KMS-11 (cell line): ENCODE measurements at regions not wholly inside any gene's neighbourhood (a gene's known extent, or its start where the extent isn't known, plus 50 kb on each side); places are given as distances from the start of the nearest gene placed in this dataset.

Experiments used
- H2AFZ ChIP-seq: fragments of 200-600 bp; sonication (generic); 2 replicates; pipeline ENCODE4 v1.6.1; 2016; ENCODE audit warnings: antibody characterized with exemption, mixed run types, low read depth
- H3K27ac ChIP-seq: fragments of 200-600 bp; sonication (generic); 2 replicates; pipeline ENCODE4 v1.6.1; 2016; ENCODE audit warnings: mild to moderate bottlenecking, mixed run types
- H3K27me3 ChIP-seq: fragments of 200-600 bp; sonication (generic); 2 replicates; pipeline ENCODE4 v1.6.1; 2017; ENCODE audit warnings: mild to moderate bottlenecking, low read depth, mixed run types, moderate library complexity; ENCODE audit not compliant: insufficient read depth
- H3K36me3 ChIP-seq: fragments of 200-600 bp; sonication (generic); 2 replicates; pipeline ENCODE4 v1.6.1; 2017; ENCODE audit warnings: mild to moderate bottlenecking, mixed run types; ENCODE audit not compliant: insufficient read depth
- H3K4me1 ChIP-seq: fragments of 200-600 bp; sonication (generic); 2 replicates; pipeline ENCODE4 v1.6.1; 2016; ENCODE audit warnings: mild to moderate bottlenecking, low read depth, mixed run types; ENCODE audit not compliant: poor library complexity, severe bottlenecking
- H3K4me2 ChIP-seq: fragments of 200-600 bp; sonication (generic); 2 replicates; pipeline ENCODE4 v1.7.0; 2016; ENCODE audit warnings: mild to moderate bottlenecking, mixed run types
- H3K4me3 ChIP-seq: fragments of 200-600 bp; sonication (generic); IDR thresholded peaks from 2 replicates; pipeline ENCODE4 v1.6.1; 2017; ENCODE audit warnings: low read depth, low read length, mixed read lengths; ENCODE audit not compliant: insufficient read depth
- H3K79me2 ChIP-seq: fragments of 200-600 bp; sonication (generic); 2 replicates; pipeline ENCODE4 v1.6.1; 2016; ENCODE audit warnings: low read depth, mixed run types; ENCODE audit not compliant: insufficient read depth
- H3K9ac ChIP-seq: fragments of 200-600 bp; sonication (generic); 2 replicates; pipeline ENCODE4 v1.6.1; 2016; ENCODE audit warnings: mild to moderate bottlenecking, mixed run types
- H4K20me1 ChIP-seq: fragments of 200-600 bp; sonication (generic); 2 replicates; pipeline ENCODE4 v1.6.1; 2016; ENCODE audit warnings: mild to moderate bottlenecking, mixed run types; ENCODE audit not compliant: insufficient read depth
- CTCF ChIP-seq: fragments of 200-600 bp; sonication (generic); conservative IDR thresholded peaks from 2 replicates; pipeline ENCODE4 v1.6.1; 2017; ENCODE audit warnings: low read depth, mild to moderate bottlenecking, antibody characterized with exemption, low read length, moderate library complexity, mixed read lengths

- Histone ChIP-seq H3K4me2 (no peak overlapping the region), H3K4me1 (peaks cover 18% of the 10 kb centered on the region), H3K36me3 (no peaks in the 10 kb centered on the region), H4K20me1 (no peaks in the 10 kb centered on the region), H2AFZ (no peak overlapping the region), H3K4me3 (no peak overlapping the region), H3K9ac (no peak overlapping the region), H3K27ac (no peak overlapping the region), H3K27me3 (no peaks in the 10 kb centered on the region), H3K79me2 (no peaks in the 10 kb centered on the region)
- TF ChIP-seq CTCF: no peak
Observed at GRCh38 chr5:130815246-130815645, 349.8 kb downstream of the HINT1 start.

GRCh38 chr5:130808691-130809090 is 356.4 kb downstream of the HINT1 start:
- Histone ChIP-seq H3K27me3 (no peaks in the 10 kb centered on the region), H3K4me2 (no peak overlapping the region), H3K36me3 (no peaks in the 10 kb centered on the region), H4K20me1 (no peaks in the 10 kb centered on the region), H3K4me3 (no peak overlapping the region), H3K9ac (no peak overlapping the region), H3K79me2 (no peaks in the 10 kb centered on the region), H3K27ac (no peak overlapping the region), H3K4me1 (no peaks in the 10 kb centered on the region), H2AFZ (no peak overlapping the region)
- no peak for TF ChIP-seq CTCF

- Histone ChIP-seq H3K4me2 (no peak overlapping the region), H3K9ac (no peak overlapping the region)
- no peak for TF ChIP-seq CTCF
Observed at GRCh38 chr5:130805648-130806047, 359.4 kb downstream of the HINT1 start.

GRCh38 chr5:130805036-130805435 is 360.0 kb downstream of the HINT1 start:
- Histone ChIP-seq H3K79me2 (no peaks in the 10 kb centered on the region), H3K4me1 (no peaks in the 10 kb centered on the region), H4K20me1 (no peaks in the 10 kb centered on the region), H3K36me3 (no peaks in the 10 kb centered on the region), H2AFZ (no peak overlapping the region), H3K4me3 (no peak overlapping the region), H3K27ac (no peak overlapping the region), H3K4me2 (no peak overlapping the region), H3K27me3 (no peaks in the 10 kb centered on the region), H3K9ac (no peak overlapping the region)
- no peak for TF ChIP-seq CTCF

More at GRCh38 chr5:130805648-130806047, 359.4 kb downstream of the HINT1 start:
- Histone ChIP-seq H3K4me1 (no peaks in the 10 kb centered on the region), H4K20me1 (no peaks in the 10 kb centered on the region), H3K27me3 (no peaks in the 10 kb centered on the region), H3K4me3 (no peak overlapping the region), H3K27ac (no peak overlapping the region), H3K36me3 (no peaks in the 10 kb centered on the region), H2AFZ (no peak overlapping the region), H3K79me2 (no peaks in the 10 kb centered on the region)
